AG04449 (cell line): ENCODE measurements at regions not wholly inside any gene's neighbourhood (a gene's known extent, or its start where the extent isn't known, plus 50 kb on each side); places are given as distances from the start of the nearest gene placed in this dataset.

Experiments used
- CTCF ChIA-PET: fragments of 350-600 bp; formaldehyde crosslinking; extraction: SDS; loops from one replicate; lab custom pipeline; 2021; ENCODE audit warnings: antibody characterized with exemption; lab: Yijun Ruan, JAX
- POLR2A ChIA-PET: fragments of 400-600, 350-600 bp; formaldehyde crosslinking; extraction: SDS; loops from one replicate; lab custom pipeline; 2020; ENCODE audit warnings: antibody characterized with exemption, inconsistent platforms; lab: Yijun Ruan, JAX
- DNase-seq: peaks from one replicate; pipeline ENCODE4 v3.0.0-alpha.2; 2010; ENCODE audit warnings: low read depth, low spot score
- H3K4me3 ChIP-seq: 2 replicates; pipeline ENCODE4 v1.5.1; 2011; ENCODE audit warnings: low read depth, mild to moderate bottlenecking, control low read depth, low read length
- CTCF ChIP-seq: IDR thresholded peaks from one replicate; pipeline ENCODE4 v1.5.1; 2011; ENCODE audit warnings: mild to moderate bottlenecking, moderate library complexity, low read length, control low read depth, inconsistent platforms; ENCODE audit not compliant: insufficient read depth; ENCODE audit errors: missing control alignments

GRCh38 chr22:47851586-47851985 lies 1089.1 kb downstream of the TBC1D22A start:
- CTCF ChIA-PET, result no interaction called here
- POLR2A ChIA-PET, result no interaction called here
- H3K4me3 ChIP-seq, result no peak overlapping the region
- no peak for TF ChIP-seq CTCF
- DNase-seq, result no peak

- TF ChIP-seq CTCF, result no peak
- no peak overlapping the region for H3K4me3 ChIP-seq
- no peak for DNase-seq
- ChIA-PET CTCF (no interaction called here), POLR2A (no interaction called here)
These were observed 1088.2 kb downstream of the TBC1D22A start for GRCh38 chr22:47850644-47851151.

- no peak overlapping the region for H3K4me3 ChIP-seq
- ChIA-PET POLR2A (no interaction called here), CTCF (no interaction called here)
- TF ChIP-seq CTCF, result no peak
- no peak for DNase-seq
These were observed 1087.1 kb downstream of the TBC1D22A start for GRCh38 chr22:47849576-47849975.

GRCh38 chr22:47848184-47848920 lies 1085.9 kb downstream of the TBC1D22A start:
- ChIA-PET CTCF (no interaction called here), POLR2A (no interaction called here)
- no peak for DNase-seq
- H3K4me3 ChIP-seq, result no peak overlapping the region
- no peak for TF ChIP-seq CTCF

- no peak for DNase-seq
- TF ChIP-seq CTCF, result no peak
- no peak overlapping the region for H3K4me3 ChIP-seq
- ChIA-PET POLR2A (no interaction called here), CTCF (no interaction called here)
These were observed 1084.9 kb downstream of the TBC1D22A start for GRCh38 chr22:47847131-47847890.

GRCh38 chr22:47846206-47846605 lies 1083.8 kb downstream of the TBC1D22A start:
- no peak for TF ChIP-seq CTCF
- ChIA-PET POLR2A (no interaction called here), CTCF (no interaction called here)
- no peak for DNase-seq
- H3K4me3 ChIP-seq, result no peak overlapping the region
